H1 (cell line): ENCODE measurements at regions not wholly inside any gene's neighbourhood (a gene's known extent, or its start where the extent isn't known, plus 50 kb on each side); places are given as distances from the start of the nearest gene placed in this dataset.

Source experiments
- BACH1 ChIP-seq: IDR thresholded peaks from 2 replicates; pipeline ENCODE4 v1.6.1; 2012; ENCODE audit warnings: low read length, improper control_type of control experiment
- HDAC2 ChIP-seq, 2 experiments: fragments of 300-600 bp in 1 of 2; sonication (generic) in 1 of 2; IDR thresholded peaks; 2 replicates each; pipeline ENCODE4 v1.6.1; 2011 to 2012; ENCODE audit warnings: low read depth in 2 of 2, low read length in 2 of 2, mild to moderate bottlenecking in 2 of 2, moderate library complexity in 2 of 2, borderline replicate concordance in 1 of 2, inconsistent platforms in 1 of 2
- MAFK ChIP-seq: IDR thresholded peaks from 2 replicates; pipeline ENCODE4 v1.6.1; 2012; ENCODE audit warnings: low read depth, mild to moderate bottlenecking, improper control_type of control experiment, low read length
- RBBP5 ChIP-seq: IDR thresholded peaks from 2 replicates; pipeline ENCODE4 v1.7.1; 2012; ENCODE audit warnings: low read depth, mild to moderate bottlenecking, inconsistent platforms, low read length, moderate library complexity, borderline replicate concordance
- SAP30 ChIP-seq: fragments of 300-600 bp; sonication (generic); IDR thresholded peaks from 2 replicates; pipeline ENCODE4 v1.7.1; 2012; ENCODE audit warnings: low read length, moderate library complexity, mild to moderate bottlenecking, inconsistent platforms; ENCODE audit not compliant: insufficient read depth, insufficient replicate concordance

DNA sequence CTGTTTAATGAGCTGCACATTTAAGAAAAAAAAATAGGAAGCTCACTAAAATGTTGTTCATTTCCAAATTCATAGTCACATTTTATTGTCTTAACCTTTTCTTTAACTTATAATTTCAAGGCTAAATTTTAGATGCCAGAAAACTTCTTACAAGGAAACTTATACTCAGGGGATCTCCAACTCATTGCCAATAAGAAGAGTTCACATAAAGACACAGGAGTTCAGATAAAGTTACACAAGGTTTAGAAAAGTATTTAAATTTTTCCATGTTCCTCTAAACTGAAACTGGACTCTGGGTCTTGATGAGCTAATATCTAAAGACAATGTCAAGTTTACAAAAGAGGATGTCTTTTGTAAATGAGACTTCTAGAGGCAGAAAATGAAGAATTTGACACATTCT lies 190.7 kb upstream of the KCNJ16 start (continued):
- TF ChIP-seq MAFK (no peak), RBBP5 (no peak), SAP30 (no peak), HDAC2 (IDR thresholded peaks at IDR 0.05; ENCODE audit: borderline replicate concordance in 1 of 2, low read depth in 2 of 2, low read length in 2 of 2) (no peak), BACH1 (no peak)
